ENCODE measurements at regions not wholly inside any gene's neighbourhood (a gene's known extent, or its start where the extent isn't known, plus 50 kb on each side); places are given as distances from the start of the nearest gene placed in this dataset.

DNA sequence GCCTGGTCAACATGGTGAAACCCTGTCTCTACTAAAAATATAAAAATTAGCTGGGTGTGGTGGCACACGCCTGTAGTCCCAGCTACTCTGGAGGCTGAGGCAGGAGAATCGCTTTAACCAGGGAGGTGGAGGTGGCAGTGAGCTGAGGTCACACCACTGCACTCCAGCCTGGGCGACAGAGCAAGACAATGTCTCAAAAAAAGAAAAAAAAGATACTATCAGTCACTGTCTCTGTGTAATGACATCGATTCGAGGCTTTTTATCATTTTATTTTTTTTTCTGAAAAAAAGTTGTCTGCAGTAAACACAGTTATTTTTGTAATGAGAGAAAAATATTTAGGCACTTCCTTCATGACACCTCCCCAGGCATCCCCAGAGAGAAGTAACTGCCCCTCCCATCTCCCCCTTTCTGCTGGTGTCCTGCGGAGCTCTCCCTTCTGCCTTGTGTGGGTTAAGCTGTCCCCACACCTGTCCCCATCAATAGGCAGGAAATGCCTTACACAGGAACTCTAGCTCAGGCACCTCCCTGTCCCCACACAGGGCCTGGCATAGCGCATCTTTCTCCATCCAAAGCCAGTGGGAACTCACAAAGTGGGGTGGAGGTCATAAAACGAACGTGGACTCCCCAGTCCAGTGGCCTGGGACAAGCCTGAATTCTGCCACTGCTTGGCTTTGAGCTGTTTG, 132.0 kb downstream of the SYF2 start:
- TF ChIP-seq POLR2AphosphoS5 (IDR thresholded peaks at IDR 0.05) (no peak), RAD21 (conservative IDR thresholded peaks at IDR 0.05) (no peak), TAF1 (IDR thresholded peaks at IDR 0.05; ENCODE audit: low read depth) (no peak), EZH2 (IDR thresholded peaks at IDR 0.05; ENCODE audit: borderline replicate concordance, insufficient read depth, low read length, poor library complexity, severe bottlenecking) (no peak), SMC3 (conservative IDR thresholded peaks at IDR 0.05; ENCODE audit: poor library complexity) (no peak)
- TF ChIP-seq, protein P1, sequence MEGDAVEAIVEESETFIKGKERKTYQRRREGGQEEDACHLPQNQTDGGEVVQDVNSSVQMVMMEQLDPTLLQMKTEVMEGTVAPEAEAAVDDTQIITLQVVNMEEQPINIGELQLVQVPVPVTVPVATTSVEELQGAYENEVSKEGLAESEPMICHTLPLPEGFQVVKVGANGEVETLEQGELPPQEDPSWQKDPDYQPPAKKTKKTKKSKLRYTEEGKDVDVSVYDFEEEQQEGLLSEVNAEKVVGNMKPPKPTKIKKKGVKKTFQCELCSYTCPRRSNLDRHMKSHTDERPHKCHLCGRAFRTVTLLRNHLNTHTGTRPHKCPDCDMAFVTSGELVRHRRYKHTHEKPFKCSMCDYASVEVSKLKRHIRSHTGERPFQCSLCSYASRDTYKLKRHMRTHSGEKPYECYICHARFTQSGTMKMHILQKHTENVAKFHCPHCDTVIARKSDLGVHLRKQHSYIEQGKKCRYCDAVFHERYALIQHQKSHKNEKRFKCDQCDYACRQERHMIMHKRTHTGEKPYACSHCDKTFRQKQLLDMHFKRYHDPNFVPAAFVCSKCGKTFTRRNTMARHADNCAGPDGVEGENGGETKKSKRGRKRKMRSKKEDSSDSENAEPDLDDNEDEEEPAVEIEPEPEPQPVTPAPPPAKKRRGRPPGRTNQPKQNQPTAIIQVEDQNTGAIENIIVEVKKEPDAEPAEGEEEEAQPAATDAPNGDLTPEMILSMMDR (IDR thresholded peaks at IDR 0.05; ENCODE audit: poor library complexity, severe bottlenecking), result no peak
- TF ChIP-seq, protein P2, sequence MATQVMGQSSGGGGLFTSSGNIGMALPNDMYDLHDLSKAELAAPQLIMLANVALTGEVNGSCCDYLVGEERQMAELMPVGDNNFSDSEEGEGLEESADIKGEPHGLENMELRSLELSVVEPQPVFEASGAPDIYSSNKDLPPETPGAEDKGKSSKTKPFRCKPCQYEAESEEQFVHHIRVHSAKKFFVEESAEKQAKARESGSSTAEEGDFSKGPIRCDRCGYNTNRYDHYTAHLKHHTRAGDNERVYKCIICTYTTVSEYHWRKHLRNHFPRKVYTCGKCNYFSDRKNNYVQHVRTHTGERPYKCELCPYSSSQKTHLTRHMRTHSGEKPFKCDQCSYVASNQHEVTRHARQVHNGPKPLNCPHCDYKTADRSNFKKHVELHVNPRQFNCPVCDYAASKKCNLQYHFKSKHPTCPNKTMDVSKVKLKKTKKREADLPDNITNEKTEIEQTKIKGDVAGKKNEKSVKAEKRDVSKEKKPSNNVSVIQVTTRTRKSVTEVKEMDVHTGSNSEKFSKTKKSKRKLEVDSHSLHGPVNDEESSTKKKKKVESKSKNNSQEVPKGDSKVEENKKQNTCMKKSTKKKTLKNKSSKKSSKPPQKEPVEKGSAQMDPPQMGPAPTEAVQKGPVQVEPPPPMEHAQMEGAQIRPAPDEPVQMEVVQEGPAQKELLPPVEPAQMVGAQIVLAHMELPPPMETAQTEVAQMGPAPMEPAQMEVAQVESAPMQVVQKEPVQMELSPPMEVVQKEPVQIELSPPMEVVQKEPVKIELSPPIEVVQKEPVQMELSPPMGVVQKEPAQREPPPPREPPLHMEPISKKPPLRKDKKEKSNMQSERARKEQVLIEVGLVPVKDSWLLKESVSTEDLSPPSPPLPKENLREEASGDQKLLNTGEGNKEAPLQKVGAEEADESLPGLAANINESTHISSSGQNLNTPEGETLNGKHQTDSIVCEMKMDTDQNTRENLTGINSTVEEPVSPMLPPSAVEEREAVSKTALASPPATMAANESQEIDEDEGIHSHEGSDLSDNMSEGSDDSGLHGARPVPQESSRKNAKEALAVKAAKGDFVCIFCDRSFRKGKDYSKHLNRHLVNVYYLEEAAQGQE (IDR thresholded peaks at IDR 0.05; ENCODE audit: borderline replicate concordance), result no peak
